CD4-positive, alpha-beta T cell treated with Interleukin-4 for 4 hours (primary cell): ENCODE measurements at regions not wholly inside any gene's neighbourhood (a gene's known extent, or its start where the extent isn't known, plus 50 kb on each side); places are given as distances from the start of the nearest gene placed in this dataset.
"Not testable (repeated sequence)": the region's sequence is repeated elsewhere in the genome, so short reads cannot be mapped to it uniquely, and the experiment has no call there.

Source experiments
- DNase-seq: peaks from one replicate; pipeline ENCODE4 v3.0.0-alpha.2; 2020

GRCh38 chr9:100714372-100715099 is 136.7 kb downstream of the CAVIN4 start:
- peak; percentile 37 for DNase-seq

- DNase-seq: no peak
These were observed 137.2 kb downstream of the CAVIN4 start for GRCh38 chr9:100715100-100715380.

DNA sequence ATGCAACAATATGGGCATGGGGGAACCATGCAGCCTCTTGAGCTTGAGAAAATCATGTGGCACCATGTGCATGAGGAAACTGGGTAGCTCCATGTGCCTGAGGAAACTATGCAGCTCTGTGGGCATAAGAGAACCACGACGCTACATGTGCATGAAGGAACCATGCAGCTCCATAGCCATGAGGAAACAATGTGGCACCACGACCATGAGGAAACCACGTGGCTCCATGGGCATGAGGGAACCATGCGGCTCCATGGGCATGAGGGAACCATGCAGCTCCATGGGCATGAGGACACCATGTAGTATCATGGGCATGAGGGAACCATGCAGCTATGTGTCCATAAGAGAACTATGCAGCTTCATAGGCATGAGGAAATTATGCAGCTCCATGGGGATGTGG is 140.8 kb downstream of the CAVIN4 start:
- no peak for DNase-seq

DNA sequence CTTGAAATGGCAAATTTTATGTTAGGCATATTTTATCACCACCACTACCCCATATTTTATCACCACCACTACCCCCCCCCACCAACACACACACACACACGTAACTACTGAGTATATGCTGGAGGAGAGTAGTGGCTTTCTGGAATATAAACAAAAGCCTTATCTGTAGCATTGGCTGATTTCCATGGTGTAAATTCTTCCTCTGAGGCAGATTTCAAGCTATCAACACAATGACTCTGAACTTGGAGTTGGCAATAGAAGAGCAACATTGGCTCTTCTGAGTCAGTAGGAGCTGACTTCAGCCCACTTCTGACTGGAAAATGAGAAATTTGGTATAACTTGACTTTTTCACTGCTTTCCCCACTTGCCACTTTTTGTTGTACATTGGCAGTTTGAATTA is 143.0 kb downstream of the CAVIN4 start:
- DNase-seq: no peak

DNA sequence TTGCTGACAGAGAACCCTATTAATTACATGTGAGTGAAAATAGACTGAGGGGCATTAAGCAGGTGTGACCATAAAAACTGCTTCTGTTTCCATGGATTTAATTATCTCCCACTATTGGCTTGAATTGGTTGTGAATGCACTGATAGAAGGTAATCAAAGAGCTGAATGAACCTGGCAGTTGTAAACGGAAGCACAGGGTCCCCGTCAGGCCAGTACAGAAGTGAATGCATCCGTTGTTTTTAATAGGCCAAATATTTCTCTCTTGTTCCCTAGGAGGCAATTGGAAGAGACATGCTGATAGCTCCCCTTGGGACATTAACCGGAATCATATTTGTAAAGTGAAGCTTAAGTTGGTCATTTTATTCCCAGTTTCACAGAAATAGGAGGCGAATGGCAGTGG is 147.0 kb downstream of the CAVIN4 start:
- no peak for DNase-seq

- DNase-seq: no peak
These were observed 147.5 kb downstream of the CAVIN4 start for GRCh38 chr9:100725371-100725770.

DNA sequence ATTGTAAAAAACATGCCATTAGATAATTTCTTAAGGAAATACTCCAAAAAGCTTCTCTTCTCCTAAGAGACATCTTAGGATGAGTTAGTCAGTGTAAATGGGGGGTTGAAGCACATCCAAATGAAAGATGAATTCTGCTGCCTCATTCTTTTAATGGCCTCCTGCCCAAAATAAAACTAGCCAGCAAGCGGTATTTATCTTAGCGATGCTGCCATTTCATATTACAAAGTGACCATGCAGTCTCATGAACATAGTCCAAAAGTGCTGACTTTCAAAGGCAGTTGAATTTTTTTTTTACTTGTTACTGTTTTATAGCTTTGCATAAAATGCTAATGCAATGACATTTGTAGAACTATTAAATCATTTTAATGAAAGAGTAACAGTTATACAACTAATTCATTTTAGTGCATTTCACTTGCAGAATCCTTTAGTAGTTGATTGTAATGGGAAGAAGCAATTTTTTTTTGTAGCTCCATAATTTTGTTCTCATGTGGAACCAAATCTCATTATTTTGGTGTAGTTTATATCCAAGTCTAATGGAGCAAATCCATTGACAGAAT is 151.5 kb downstream of the CAVIN4 start:
- DNase-seq: no peak

- no peak for DNase-seq
These were observed 152.2 kb downstream of the CAVIN4 start for GRCh38 chr9:100730086-100730485.

GRCh38 chr9:100731038-100731556 is 153.2 kb downstream of the CAVIN4 start:
- no peak for DNase-seq

DNA sequence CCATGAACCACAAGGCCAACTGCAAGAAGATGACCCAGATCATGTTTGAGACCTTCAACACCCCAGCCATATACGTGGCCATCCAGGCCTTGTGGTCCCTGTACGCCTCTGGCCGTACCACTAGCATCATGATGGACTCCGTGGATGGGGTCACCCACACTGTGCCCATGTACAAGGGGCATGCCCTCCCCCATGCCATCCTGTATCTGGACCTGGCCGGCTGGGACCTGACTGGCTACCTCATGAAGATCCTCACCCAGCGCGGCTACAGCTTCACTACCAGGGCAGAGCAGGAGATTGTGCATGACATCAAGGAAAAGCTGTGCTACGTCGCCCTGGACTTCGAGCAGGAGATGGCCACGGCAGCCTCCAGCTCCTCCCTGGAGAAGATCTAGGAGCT is 153.7 kb downstream of the CAVIN4 start:
- DNase-seq: no peak

- DNase-seq: no peak
These were observed 161.3 kb downstream of the CAVIN4 start for GRCh38 chr9:100739208-100739607.

GRCh38 chr9:100739666-100740065 is 161.8 kb downstream of the CAVIN4 start:
- no peak for DNase-seq

- DNase-seq: not testable (repeated sequence)
These were observed 171.1 kb downstream of the CAVIN4 start for GRCh38 chr9:100748930-100749329.

DNA sequence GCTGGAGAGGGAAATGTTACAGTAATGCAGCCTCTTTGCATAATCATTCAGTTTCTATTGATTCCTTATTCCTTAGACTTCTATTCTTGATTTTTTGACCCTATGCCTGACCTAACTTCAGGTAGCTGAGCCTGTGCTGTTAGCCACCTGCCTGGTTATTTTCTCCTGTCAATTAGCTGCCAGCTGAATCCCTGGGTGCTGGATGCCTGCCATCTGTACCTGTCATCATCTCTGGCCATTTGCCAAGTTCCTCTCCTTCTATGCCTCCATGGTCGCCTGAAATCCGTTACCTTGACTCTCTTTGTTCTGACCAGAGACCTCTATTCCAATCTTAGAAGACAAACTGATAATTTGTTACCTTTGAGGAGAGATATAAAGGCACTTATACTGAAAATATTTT is 178.3 kb downstream of the CAVIN4 start:
- no peak for DNase-seq

DNA sequence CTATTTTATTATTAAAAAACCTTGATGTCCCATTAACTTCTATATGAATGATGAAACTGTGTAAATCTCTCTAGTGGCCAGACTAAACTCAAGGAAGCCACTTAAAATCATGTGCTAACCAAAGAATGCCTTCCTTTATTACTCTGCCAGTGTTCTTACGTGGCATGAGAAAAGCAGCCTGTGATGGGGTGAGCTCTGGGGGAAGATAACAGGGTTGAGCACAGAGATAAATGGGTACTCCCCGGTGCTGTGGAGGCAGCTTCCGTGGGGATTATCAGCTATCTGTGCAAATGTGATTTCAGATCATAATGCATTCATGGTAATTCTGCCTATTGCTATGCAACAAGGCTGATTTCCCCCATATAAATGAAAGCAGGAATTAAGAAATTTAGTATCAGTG is 181.3 kb downstream of the CAVIN4 start:
- no peak for DNase-seq

DNA sequence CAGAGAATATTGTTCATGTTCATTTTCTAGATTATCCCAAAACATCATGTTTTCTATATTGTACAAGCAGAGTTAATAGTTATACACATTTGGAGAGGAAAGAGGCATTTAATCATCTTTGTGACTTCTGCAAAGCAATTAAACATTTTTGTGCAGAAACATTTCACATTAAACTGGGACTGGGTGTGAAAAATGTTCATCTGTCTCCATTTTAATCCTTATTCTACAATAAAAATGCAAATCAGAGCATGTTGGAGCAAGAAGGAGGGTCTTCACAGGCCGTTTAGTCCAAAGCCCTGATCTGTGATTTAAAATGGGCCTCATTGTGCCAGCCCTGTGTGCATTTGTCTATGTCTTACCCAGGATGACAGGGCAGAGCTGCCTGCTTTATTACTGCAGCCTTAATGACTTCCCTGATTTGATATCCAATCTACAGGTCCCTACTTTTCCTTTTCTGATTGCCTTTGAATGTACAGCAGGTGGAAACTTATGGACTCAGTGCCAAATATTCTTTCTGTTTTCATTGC is 183.5 kb downstream of the CAVIN4 start:
- DNase-seq: no peak

- DNase-seq: no peak
These were observed 196.4 kb downstream of the CAVIN4 start for GRCh38 chr9:100774326-100774725.

GRCh38 chr9:100774962-100775361 is 197.1 kb downstream of the CAVIN4 start:
- DNase-seq: no peak

DNA sequence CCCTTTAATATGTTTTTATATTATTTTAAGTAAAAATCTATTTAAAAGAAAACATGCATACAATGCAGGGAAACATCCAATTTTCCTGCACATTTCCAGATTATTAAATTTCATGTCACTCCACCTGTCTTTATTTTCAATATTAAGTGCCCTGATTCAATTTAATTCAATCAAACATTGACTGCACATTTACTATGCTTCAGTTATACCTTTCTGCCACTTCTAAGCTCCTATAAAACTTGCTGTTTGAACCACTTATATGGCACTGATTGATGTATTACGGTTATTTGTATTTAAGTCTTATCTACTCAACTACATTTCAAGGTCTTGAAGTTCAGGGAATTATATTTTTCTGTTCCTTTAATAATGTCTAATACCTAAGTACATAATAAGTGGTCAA is 198.0 kb downstream of the CAVIN4 start:
- no peak for DNase-seq

GRCh38 chr9:100784755-100785154 is 206.9 kb downstream of the CAVIN4 start:
- no peak for DNase-seq

DNA sequence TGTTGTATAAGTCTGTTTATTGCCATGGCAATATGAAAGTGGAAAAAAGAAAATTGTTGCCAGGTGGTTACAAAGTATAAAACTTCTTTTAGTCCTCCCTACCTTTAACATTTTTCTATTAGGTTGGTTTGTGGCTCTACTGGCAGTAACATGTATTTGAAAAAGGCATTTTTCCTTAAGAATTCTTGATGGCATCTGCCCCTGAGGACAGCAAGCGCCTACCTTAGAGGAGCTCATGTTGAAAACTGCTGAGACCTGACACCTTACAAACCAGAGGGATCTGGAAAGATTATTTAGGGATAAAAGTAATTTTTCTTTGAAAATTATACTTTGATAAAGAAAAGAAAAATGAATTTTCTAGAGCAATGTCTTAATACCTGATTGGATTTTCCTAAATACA is 208.1 kb downstream of the CAVIN4 start:
- no peak for DNase-seq

GRCh38 chr9:100794738-100795269 is 216.9 kb downstream of the CAVIN4 start:
- no peak for DNase-seq

DNA sequence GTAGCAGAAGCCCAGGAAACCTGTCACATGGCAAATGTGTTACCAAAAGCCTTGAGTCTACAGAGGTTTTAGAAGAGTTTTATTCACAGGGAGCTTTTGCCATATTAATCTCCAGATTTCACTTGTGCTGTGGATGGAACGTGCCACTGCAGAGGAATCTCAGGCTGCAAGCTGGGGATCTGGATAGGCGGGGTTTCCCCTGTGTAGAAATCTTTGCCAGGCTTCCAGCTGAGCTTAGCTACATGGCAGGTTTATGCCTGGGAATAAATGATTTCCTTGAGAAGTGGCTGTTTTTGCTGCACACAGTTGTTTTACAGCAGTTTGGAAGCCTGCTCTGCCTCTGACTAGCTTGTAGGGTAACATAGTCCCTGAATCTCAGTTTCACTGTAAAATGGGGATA is 224.6 kb upstream of the PLPPR1 start:
- no peak for DNase-seq

GRCh38 chr9:100811643-100812042 is 216.9 kb upstream of the PLPPR1 start:
- no peak for DNase-seq

- no peak for DNase-seq
These were observed 214.7 kb upstream of the PLPPR1 start for GRCh38 chr9:100813871-100814270.
